HG03159 (cell line): ENCODE measurements at regions not wholly inside any gene's neighbourhood (a gene's known extent, or its start where the extent isn't known, plus 50 kb on each side); places are given as distances from the start of the nearest gene placed in this dataset.
"Not testable (repeated sequence)": the region's sequence is repeated elsewhere in the genome, so short reads cannot be mapped to it uniquely, and the experiment has no call there.

Experiments
- ATAC-seq: cut with Tn5 transposase; IDR thresholded peaks from one replicate; pipeline ENCODE4 v1.9.1; 2021; ENCODE audit warnings: mild to moderate bottlenecking, moderate library complexity; ENCODE audit not compliant: unreplicated experiment

GRCh38 chr4:26044524-26044923 lies 130.5 kb downstream of the SMIM20 start:
- no peak for ATAC-seq

- no peak for ATAC-seq
Measured at GRCh38 chr4:26044983-26045382, 131.0 kb downstream of the SMIM20 start.

GRCh38 chr4:26047795-26048194 lies 133.8 kb downstream of the SMIM20 start:
- ATAC-seq: no peak

- ATAC-seq: no peak
Measured at GRCh38 chr4:26048378-26048882, 134.4 kb downstream of the SMIM20 start.

GRCh38 chr4:26048950-26049349 lies 134.9 kb downstream of the SMIM20 start:
- no peak for ATAC-seq

- ATAC-seq: no peak
Measured at GRCh38 chr4:26049447-26049846, 135.4 kb downstream of the SMIM20 start.

GRCh38 chr4:26050212-26050643 lies 136.2 kb downstream of the SMIM20 start:
- no peak for ATAC-seq

- ATAC-seq: no peak
Measured at GRCh38 chr4:26050671-26051070, 136.7 kb downstream of the SMIM20 start.

- no peak for ATAC-seq
Measured at GRCh38 chr4:26051240-26051639, 137.2 kb downstream of the SMIM20 start.

GRCh38 chr4:26052663-26053541 lies 138.9 kb downstream of the SMIM20 start:
- ATAC-seq: no peak

GRCh38 chr4:26053761-26054160 lies 139.7 kb downstream of the SMIM20 start:
- no peak for ATAC-seq

GRCh38 chr4:26055855-26056254 lies 141.8 kb downstream of the SMIM20 start:
- ATAC-seq: no peak

- no peak for ATAC-seq
Measured at GRCh38 chr4:26056406-26056805, 142.4 kb downstream of the SMIM20 start.

GRCh38 chr4:26057839-26058238 lies 143.8 kb downstream of the SMIM20 start:
- not testable (repeated sequence) for ATAC-seq

GRCh38 chr4:26058537-26058936 lies 144.5 kb downstream of the SMIM20 start:
- no peak for ATAC-seq

- no peak for ATAC-seq
Measured at GRCh38 chr4:26059391-26060154, 145.6 kb downstream of the SMIM20 start.

GRCh38 chr4:26060286-26060685 lies 146.3 kb downstream of the SMIM20 start:
- no peak for ATAC-seq

GRCh38 chr4:26061248-26061986 lies 147.4 kb downstream of the SMIM20 start:
- ATAC-seq: no peak

- no peak for ATAC-seq
Measured at GRCh38 chr4:26062215-26062614, 148.2 kb downstream of the SMIM20 start.

- ATAC-seq: not testable (repeated sequence)
Measured at GRCh38 chr4:26064009-26064408, 150.0 kb downstream of the SMIM20 start.

GRCh38 chr4:26065833-26066232 lies 151.8 kb downstream of the SMIM20 start:
- no peak for ATAC-seq
